ENCODE measurements at regions not wholly inside any gene's neighbourhood (a gene's known extent, or its start where the extent isn't known, plus 50 kb on each side); places are given as distances from the start of the nearest gene placed in this dataset.

DNA sequence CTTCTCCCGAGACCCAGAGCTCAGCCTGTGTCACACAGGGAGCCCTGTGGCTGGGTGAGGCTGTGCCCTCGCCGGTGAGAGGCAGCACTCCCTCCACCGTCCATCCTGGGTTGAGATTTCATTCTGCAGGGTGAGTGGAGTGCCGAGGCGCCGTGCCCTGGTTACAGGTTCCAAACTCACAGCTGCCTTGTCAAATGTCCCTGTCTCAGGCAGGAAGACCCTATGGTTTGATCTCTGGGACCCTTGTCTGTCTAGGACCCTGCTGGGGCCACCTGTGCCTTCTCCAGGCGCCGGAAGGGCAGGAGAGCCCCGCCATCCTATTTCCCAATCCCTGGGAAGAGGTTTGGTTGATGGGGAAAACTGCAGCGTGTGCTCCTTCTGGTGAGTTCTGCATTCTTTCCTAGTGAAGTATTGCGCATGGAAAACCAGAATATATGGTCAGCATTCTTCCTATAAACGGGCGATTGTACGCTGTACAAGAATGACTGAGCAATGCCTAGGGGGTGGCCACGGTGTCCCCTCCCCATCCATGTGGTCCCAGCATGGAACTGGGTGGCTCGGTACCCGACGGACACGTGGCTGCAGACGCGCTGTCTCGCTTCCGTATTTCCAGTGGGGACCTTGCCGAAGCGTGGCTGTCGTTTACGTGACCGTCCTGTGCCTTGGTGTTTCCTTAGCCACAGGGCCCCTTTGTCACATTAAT lies 95.9 kb upstream of the COL5A1 start:
- Histone ChIP-seq H3K27me3 (no peaks in the 10 kb centered on the region), H3K36me3 (no peaks in the 10 kb centered on the region), H3K9me3 (no peaks in the 10 kb centered on the region), H3K4me1 (peaks cover 18% of the 10 kb centered on the region), H3K4me3 (ENCODE audit: low read depth, low read length) (no peak overlapping the region)
- TF ChIP-seq, protein P1, sequence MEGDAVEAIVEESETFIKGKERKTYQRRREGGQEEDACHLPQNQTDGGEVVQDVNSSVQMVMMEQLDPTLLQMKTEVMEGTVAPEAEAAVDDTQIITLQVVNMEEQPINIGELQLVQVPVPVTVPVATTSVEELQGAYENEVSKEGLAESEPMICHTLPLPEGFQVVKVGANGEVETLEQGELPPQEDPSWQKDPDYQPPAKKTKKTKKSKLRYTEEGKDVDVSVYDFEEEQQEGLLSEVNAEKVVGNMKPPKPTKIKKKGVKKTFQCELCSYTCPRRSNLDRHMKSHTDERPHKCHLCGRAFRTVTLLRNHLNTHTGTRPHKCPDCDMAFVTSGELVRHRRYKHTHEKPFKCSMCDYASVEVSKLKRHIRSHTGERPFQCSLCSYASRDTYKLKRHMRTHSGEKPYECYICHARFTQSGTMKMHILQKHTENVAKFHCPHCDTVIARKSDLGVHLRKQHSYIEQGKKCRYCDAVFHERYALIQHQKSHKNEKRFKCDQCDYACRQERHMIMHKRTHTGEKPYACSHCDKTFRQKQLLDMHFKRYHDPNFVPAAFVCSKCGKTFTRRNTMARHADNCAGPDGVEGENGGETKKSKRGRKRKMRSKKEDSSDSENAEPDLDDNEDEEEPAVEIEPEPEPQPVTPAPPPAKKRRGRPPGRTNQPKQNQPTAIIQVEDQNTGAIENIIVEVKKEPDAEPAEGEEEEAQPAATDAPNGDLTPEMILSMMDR (IDR thresholded peaks at IDR 0.05; ENCODE audit: low read depth, low read length), result no peak
- no peak for DNase-seq

DNA sequence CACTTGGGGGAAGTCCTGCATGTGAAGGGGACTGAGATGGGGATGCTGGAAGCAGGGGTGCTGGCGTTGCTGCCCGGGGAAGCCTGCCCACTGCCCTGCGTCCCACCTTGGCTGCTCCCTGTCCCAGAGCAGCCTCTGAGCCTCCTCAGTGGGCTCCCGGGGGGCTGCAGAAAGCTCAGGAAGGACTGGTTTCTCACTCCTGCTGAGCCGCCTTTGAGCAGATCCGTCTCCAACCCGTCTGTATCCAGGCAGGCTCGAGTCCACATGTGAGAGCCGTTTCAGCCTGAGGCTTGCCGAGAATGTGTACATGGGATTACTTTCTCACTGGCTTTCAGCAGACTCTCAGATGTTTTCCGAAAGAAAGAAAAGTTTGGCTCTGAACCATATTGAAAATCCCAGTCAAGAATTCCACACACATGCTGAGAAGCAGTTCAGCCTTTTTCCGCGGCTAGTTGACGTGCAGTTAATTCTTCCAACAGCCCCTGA lies 95.3 kb upstream of the COL5A1 start:
- no peak overlapping the region for H3K4me3 ChIP-seq (ENCODE audit: low read depth, low read length)
- H3K9me3 ChIP-seq, result no peaks in the 10 kb centered on the region
- peaks cover 18% of the 10 kb centered on the region for H3K4me1 ChIP-seq
- no peaks in the 10 kb centered on the region for H3K27me3 ChIP-seq
- no peak for DNase-seq
- TF ChIP-seq, protein P1 (IDR thresholded peaks at IDR 0.05; ENCODE audit: low read depth, low read length), result no peak
- no peaks in the 10 kb centered on the region for H3K36me3 ChIP-seq

DNA sequence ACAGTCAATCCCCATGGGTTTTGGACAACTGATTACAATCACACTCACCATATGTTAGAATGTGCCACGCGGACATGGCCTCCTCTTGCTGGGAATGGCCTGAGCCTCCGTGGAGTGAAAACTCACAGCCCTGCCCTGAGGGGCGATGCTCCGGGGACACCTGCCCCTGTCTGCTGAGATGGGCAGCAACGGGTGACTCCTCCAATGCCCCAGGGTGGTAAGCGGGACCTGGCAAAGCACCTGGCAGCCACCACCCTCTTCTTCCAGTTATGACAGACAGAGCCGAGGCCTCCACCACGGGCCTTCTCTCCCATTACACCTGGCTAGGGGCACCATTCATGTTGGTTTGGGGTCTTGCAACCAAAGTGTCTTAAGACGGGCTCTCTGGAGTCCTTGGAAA lies 94.9 kb upstream of the COL5A1 start:
- H3K27me3 ChIP-seq, result no peaks in the 10 kb centered on the region
- TF ChIP-seq, protein P1 (IDR thresholded peaks at IDR 0.05; ENCODE audit: low read depth, low read length), result no peak
- no peaks in the 10 kb centered on the region for H3K36me3 ChIP-seq
- peak; percentile 39 for DNase-seq
- H3K4me3 ChIP-seq (ENCODE audit: low read depth, low read length), result no peak overlapping the region
- H3K9me3 ChIP-seq, result no peaks in the 10 kb centered on the region
- H3K4me1 ChIP-seq, result peaks cover 18% of the 10 kb centered on the region

DNA sequence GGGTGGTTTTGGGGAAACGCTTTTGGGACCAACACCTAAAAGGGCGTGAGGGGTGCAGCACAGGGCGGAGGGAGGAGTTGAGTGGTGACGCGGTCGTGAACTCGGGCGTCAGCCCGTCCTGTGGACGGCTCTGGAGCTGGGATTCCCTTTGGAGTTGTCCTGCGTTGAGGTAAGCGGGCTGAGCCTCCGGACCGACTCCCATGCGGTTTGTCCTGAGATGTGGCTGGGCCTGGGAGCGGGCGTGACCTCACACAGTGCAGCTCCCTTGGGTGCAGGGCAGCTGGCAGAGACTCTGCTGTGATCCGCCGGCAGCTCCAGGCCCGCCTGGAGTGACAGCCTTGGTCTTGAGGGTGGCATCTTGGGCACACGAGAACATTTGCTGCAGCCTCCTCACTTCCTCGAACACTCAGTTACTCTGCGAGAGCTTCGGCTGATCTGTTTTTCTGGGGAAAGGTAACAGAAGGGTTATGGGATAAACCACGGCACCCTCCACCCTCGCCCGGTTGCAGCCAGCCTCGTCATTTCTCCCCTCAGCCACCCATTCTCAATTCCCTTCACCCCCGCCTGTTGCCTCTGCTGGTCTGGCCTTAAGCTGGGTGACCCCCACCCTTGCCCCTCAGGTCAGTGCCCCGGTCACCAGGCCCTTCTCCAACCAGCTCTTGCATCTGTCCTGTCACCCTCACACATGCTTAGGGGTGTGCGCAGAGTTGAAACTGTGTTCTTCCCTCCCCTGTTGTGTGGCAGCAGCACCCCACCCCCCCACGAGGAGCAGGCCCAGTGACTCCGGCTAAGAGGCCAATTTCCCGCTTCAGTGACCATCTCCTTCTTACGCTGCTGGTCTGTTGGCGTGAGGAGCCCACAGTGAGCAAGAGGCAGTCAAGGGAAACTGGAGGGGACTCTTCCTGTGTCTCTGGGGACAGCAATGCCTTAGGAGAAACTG lies 94.2 kb upstream of the COL5A1 start:
- Histone ChIP-seq H3K4me1 (peaks cover 23% of the 10 kb centered on the region), H3K27me3 (no peaks in the 10 kb centered on the region), H3K36me3 (no peaks in the 10 kb centered on the region), H3K4me3 (ENCODE audit: low read depth, low read length) (no peak overlapping the region), H3K9me3 (no peaks in the 10 kb centered on the region)
- TF ChIP-seq, protein P1 (IDR thresholded peaks at IDR 0.05; ENCODE audit: low read depth, low read length), result no peak
- no peak for DNase-seq

DNA sequence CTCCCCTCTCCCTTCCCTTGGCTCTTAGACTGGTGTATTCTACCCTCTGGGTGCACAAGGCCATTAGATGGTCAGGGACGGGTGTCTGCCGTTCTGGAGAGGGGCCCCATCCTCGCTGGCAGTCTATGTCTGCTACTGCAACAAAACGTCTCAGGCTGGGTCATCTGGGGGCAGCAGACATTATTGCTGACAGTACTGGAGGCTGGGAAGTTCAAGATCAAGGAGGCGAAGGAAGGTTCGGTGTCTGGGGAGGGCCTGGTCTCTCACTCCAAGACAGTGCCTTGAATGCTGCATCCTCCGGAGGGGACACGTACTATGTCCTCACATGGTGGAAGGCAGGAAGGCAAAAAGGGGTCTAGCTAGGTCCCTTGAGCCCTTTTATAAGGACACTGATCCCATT lies 93.4 kb upstream of the COL5A1 start:
- H3K36me3 ChIP-seq, result no peaks in the 10 kb centered on the region
- DNase-seq, result no peak
- H3K27me3 ChIP-seq, result no peaks in the 10 kb centered on the region
- no peaks in the 10 kb centered on the region for H3K9me3 ChIP-seq
- TF ChIP-seq, protein P1 (IDR thresholded peaks at IDR 0.05; ENCODE audit: low read depth, low read length), result no peak
- peaks cover 31% of the 10 kb centered on the region for H3K4me1 ChIP-seq
- no peak overlapping the region for H3K4me3 ChIP-seq (ENCODE audit: low read depth, low read length)
